Naive thymus-derived CD4-positive, alpha-beta T cell (primary cell): ENCODE measurements at regions not wholly inside any gene's neighbourhood (a gene's known extent, or its start where the extent isn't known, plus 50 kb on each side); places are given as distances from the start of the nearest gene placed in this dataset.

Experiments used
- ATAC-seq: fragments of 150-1000 bp; cut with Tn5 transposase; 2 replicates; pipeline ENCODE4 v1.10.0; 2021; ENCODE audit warnings: mild to moderate bottlenecking, moderate library complexity
- CTCF ChIA-PET: fragments of 350-600 bp; sonication (Branson Sonifier 250); formaldehyde crosslinking; loops from one replicate; lab custom pipeline; 2021; ENCODE audit warnings: antibody characterized with exemption; lab: Charles Lee
- POLR2A ChIA-PET: fragments of 350-600 bp; sonication (Branson Sonifier 250); formaldehyde crosslinking; loops from one replicate; lab custom pipeline; 2021; ENCODE audit warnings: antibody characterized with exemption, inconsistent platforms; lab: Charles Lee
- DNase-seq, 9 donors: peaks; one replicate each; pipeline versions ENCODE4 v3.0.0 to v3.0.0-alpha.2; 2020 to 2022; ENCODE audit warnings: mixed read lengths in 1 of 9
- H3K27ac ChIP-seq: one replicate; pipeline ENCODE4 v1.7.0; 2013; ENCODE audit warnings: mild to moderate bottlenecking, low read depth, low read length, moderate library complexity
- H3K27me3 ChIP-seq, 2 donors: one replicate each; pipeline ENCODE4 v1.7.0; 2013; ENCODE audit warnings: low read length in 2 of 2, mild to moderate bottlenecking in 2 of 2, moderate library complexity in 2 of 2; ENCODE audit not compliant: control insufficient read depth in 2 of 2, insufficient read depth in 2 of 2
- H3K36me3 ChIP-seq, 3 experiments: 1 replicate in 2 of 3; 2 replicates in 1 of 3; pipeline ENCODE4 v1.7.0; 2013; ENCODE audit warnings: low read length in 3 of 3, mild to moderate bottlenecking in 3 of 3, moderate library complexity in 1 of 3; ENCODE audit not compliant: insufficient read depth in 3 of 3, control insufficient read depth in 2 of 3
- H3K4me1 ChIP-seq, 2 donors: one replicate each; pipeline ENCODE4 v1.7.0; 2013; ENCODE audit warnings: low read length in 2 of 2, mild to moderate bottlenecking in 2 of 2, moderate library complexity in 1 of 2; ENCODE audit not compliant: control insufficient read depth in 2 of 2, insufficient read depth in 2 of 2
- H3K4me3 ChIP-seq: 2 replicates; pipeline ENCODE4 v1.7.0; 2013; ENCODE audit warnings: mild to moderate bottlenecking, low read length
- H3K9me3 ChIP-seq, 3 experiments: 1 replicate in 2 of 3; 2 replicates in 1 of 3; pipeline ENCODE4 v1.7.0; 2013; ENCODE audit warnings: low read length in 3 of 3; ENCODE audit not compliant: control insufficient read depth in 2 of 3
- H3K27ac Mint-ChIP-seq, 9 donors: one replicate each; pipeline ENCODE4 v1.8.0; 2020 to 2022; ENCODE audit warnings: mixed read lengths in 9 of 9, mild to moderate bottlenecking in 8 of 9, moderate library complexity in 5 of 9, inconsistent platforms in 2 of 9
- H3K27me3 Mint-ChIP-seq, 5 donors: one replicate each; pipeline ENCODE4 v1.8.0; 2021 to 2022; ENCODE audit warnings: mixed read lengths in 5 of 5, mild to moderate bottlenecking in 1 of 5
- H3K36me3 Mint-ChIP-seq, 5 donors: one replicate each; pipeline ENCODE4 v1.8.0; 2020 to 2022; ENCODE audit warnings: mixed read lengths in 5 of 5, mild to moderate bottlenecking in 3 of 5, inconsistent platforms in 1 of 5
- H3K4me1 Mint-ChIP-seq, 7 donors: one replicate each; pipeline ENCODE4 v1.8.0; 2020 to 2022; ENCODE audit warnings: mixed read lengths in 7 of 7, mild to moderate bottlenecking in 3 of 7, inconsistent platforms in 1 of 7
- H3K4me3 Mint-ChIP-seq, 10 donors: one replicate each; pipeline ENCODE4 v1.8.0; 2020 to 2022; ENCODE audit warnings: mild to moderate bottlenecking in 10 of 10, mixed read lengths in 10 of 10, moderate library complexity in 6 of 10, inconsistent platforms in 2 of 10
- H3K9me3 Mint-ChIP-seq, 11 donors: one replicate each; pipeline ENCODE4 v1.8.0; 2020 to 2022; ENCODE audit warnings: mixed read lengths in 11 of 11, mild to moderate bottlenecking in 4 of 11, inconsistent platforms in 1 of 11, moderate library complexity in 1 of 11
- intact Hi-C, 2 donors: fragments of 100-400 bp; cut with micrococcal nuclease; formaldehyde crosslinking; loops; one replicate each; pipeline ENCODE4 v1.15.1; 2023

- Histone ChIP-seq H3K9me3 (no peaks in the 10 kb centered on the region), H3K27me3 (no peaks in the 10 kb centered on the region), H3K4me1 (no peaks in the 10 kb centered on the region), H3K27ac (no peak overlapping the region), H3K4me3 (no peak overlapping the region), H3K36me3 (no peaks in the 10 kb centered on the region)
- H3K4me1 Mint-ChIP-seq, result no peaks in the 10 kb centered on the region
- no peak for ATAC-seq
- DNase-seq, result no peak
- H3K27ac Mint-ChIP-seq, result no peak overlapping the region
- no peaks in the 10 kb centered on the region for H3K36me3 Mint-ChIP-seq
- H3K4me3 Mint-ChIP-seq, result no peak overlapping the region
- H3K9me3 Mint-ChIP-seq, result peaks cover 0 to 3% (median 0%) of the 10 kb centered on the region in 11 donors
- intact Hi-C loops, result no loop called here
- no peaks in the 10 kb centered on the region for H3K27me3 Mint-ChIP-seq
- POLR2A ChIA-PET, result no interaction called here
- CTCF ChIA-PET, result no interaction called here
Observed at GRCh38 chrX:80098038-80098437, 83.5 kb downstream of the TBX22 start.

GRCh38 chrX:80120335-80120734 lies 105.8 kb downstream of the TBX22 start:
- Histone ChIP-seq H3K4me3 (no peak overlapping the region), H3K9me3 (no peaks in the 10 kb centered on the region), H3K27ac (no peak overlapping the region), H3K4me1 (no peaks in the 10 kb centered on the region), H3K27me3 (no peaks in the 10 kb centered on the region), H3K36me3 (no peaks in the 10 kb centered on the region)
- ChIA-PET CTCF (no interaction called here), POLR2A (no interaction called here)
- intact Hi-C loops, result no loop called here
- Mint-ChIP-seq H3K4me1 (no peaks in the 10 kb centered on the region), H3K27ac (no peak overlapping the region), H3K9me3 (peaks cover 0 to 5% (median 0%) of the 10 kb centered on the region in 11 donors), H3K36me3 (no peaks in the 10 kb centered on the region), H3K27me3 (no peaks in the 10 kb centered on the region), H3K4me3 (no peak overlapping the region)
- no peak for ATAC-seq
- no peak for DNase-seq

GRCh38 chrX:80138938-80139337 lies 124.4 kb downstream of the TBX22 start:
- H3K36me3 ChIP-seq, result no peaks in the 10 kb centered on the region
- no peak overlapping the region for H3K4me3 ChIP-seq
- H3K4me1 Mint-ChIP-seq, result no peaks in the 10 kb centered on the region
- ChIA-PET POLR2A (no interaction called here), CTCF (no interaction called here)
- H3K4me1 ChIP-seq, result no peaks in the 10 kb centered on the region
- no peak overlapping the region for H3K4me3 Mint-ChIP-seq
- no peaks in the 10 kb centered on the region for H3K36me3 Mint-ChIP-seq
- ATAC-seq, result no peak
- H3K27ac Mint-ChIP-seq, result no peak overlapping the region
- peaks cover 0 to 7% (median 0%) of the 10 kb centered on the region in 5 donors for H3K27me3 Mint-ChIP-seq
- H3K9me3 ChIP-seq, result no peaks in the 10 kb centered on the region
- H3K27ac ChIP-seq, result no peak overlapping the region
- intact Hi-C loops, result no loop called here
- no peak for DNase-seq
- no peaks in the 10 kb centered on the region for H3K27me3 ChIP-seq
- H3K9me3 Mint-ChIP-seq, result peaks cover 0 to 9% (median 0%) of the 10 kb centered on the region in 11 donors

- no peak overlapping the region for H3K27ac ChIP-seq
- no peak for ATAC-seq
- Mint-ChIP-seq H3K4me3 (no peak overlapping the region), H3K27ac (no peak overlapping the region), H3K9me3 (peaks cover 0 to 5% (median 0%) of the 10 kb centered on the region in 11 donors), H3K4me1 (no peaks in the 10 kb centered on the region), H3K36me3 (no peaks in the 10 kb centered on the region), H3K27me3 (peaks cover 0 to 2% (median 0%) of the 10 kb centered on the region in 5 donors)
- POLR2A ChIA-PET, result no interaction called here
- no peaks in the 10 kb centered on the region for H3K27me3 ChIP-seq
- H3K4me3 ChIP-seq, result no peak overlapping the region
- intact Hi-C loops, result no loop called here
- no peaks in the 10 kb centered on the region for H3K9me3 ChIP-seq
- DNase-seq, result no peak
- no peaks in the 10 kb centered on the region for H3K4me1 ChIP-seq
- H3K36me3 ChIP-seq, result no peaks in the 10 kb centered on the region
- CTCF ChIA-PET, result no interaction called here
Observed at GRCh38 chrX:80139564-80139963, 125.0 kb downstream of the TBX22 start.

GRCh38 chrX:80170581-80170980 lies 156.0 kb downstream of the TBX22 start:
- Histone ChIP-seq H3K4me3 (no peak overlapping the region), H3K27me3 (no peaks in the 10 kb centered on the region), H3K36me3 (no peaks in the 10 kb centered on the region), H3K9me3 (no peaks in the 10 kb centered on the region), H3K27ac (no peak overlapping the region), H3K4me1 (no peaks in the 10 kb centered on the region)
- ChIA-PET CTCF (interaction anchor here (0.6 kb wide), 1 partner anchor 28 kb away, joined by 6 read pairs; no protein-coding TSS in a partner anchor), POLR2A (no interaction called here)
- ATAC-seq, result no peak
- peaks cover 0 to 4% (median 0%) of the 10 kb centered on the region in 11 donors for H3K9me3 Mint-ChIP-seq
- H3K36me3 Mint-ChIP-seq, result no peaks in the 10 kb centered on the region
- no peaks in the 10 kb centered on the region for H3K4me1 Mint-ChIP-seq
- H3K27me3 Mint-ChIP-seq, result no peaks in the 10 kb centered on the region
- H3K4me3 Mint-ChIP-seq, result no peak overlapping the region
- intact Hi-C loops, result no loop called here
- H3K27ac Mint-ChIP-seq, result no peak overlapping the region
- DNase-seq, result no peak

GRCh38 chrX:80173261-80173660 lies 158.7 kb downstream of the TBX22 start:
- intact Hi-C loops, result no loop called here
- no peak for DNase-seq
- Mint-ChIP-seq H3K36me3 (no peaks in the 10 kb centered on the region), H3K27ac (no peak overlapping the region), H3K9me3 (peaks cover 0 to 4% (median 0%) of the 10 kb centered on the region in 11 donors), H3K4me1 (no peaks in the 10 kb centered on the region), H3K27me3 (no peaks in the 10 kb centered on the region), H3K4me3 (no peak overlapping the region)
- CTCF ChIA-PET, result no interaction called here
- H3K4me1 ChIP-seq, result no peaks in the 10 kb centered on the region
- no peaks in the 10 kb centered on the region for H3K9me3 ChIP-seq
- H3K4me3 ChIP-seq, result no peak overlapping the region
- ATAC-seq, result no peak
- H3K27me3 ChIP-seq, result no peaks in the 10 kb centered on the region
- no peak overlapping the region for H3K27ac ChIP-seq
- POLR2A ChIA-PET, result no interaction called here
- H3K36me3 ChIP-seq, result no peaks in the 10 kb centered on the region

- Histone ChIP-seq H3K4me3 (no peak overlapping the region), H3K27me3 (no peaks in the 10 kb centered on the region), H3K36me3 (no peaks in the 10 kb centered on the region), H3K4me1 (no peaks in the 10 kb centered on the region), H3K27ac (no peak overlapping the region), H3K9me3 (no peaks in the 10 kb centered on the region)
- intact Hi-C loops, result no loop called here
- no peaks in the 10 kb centered on the region for H3K4me1 Mint-ChIP-seq
- no peak overlapping the region for H3K27ac Mint-ChIP-seq
- ATAC-seq (no peak), DNase-seq (no peak)
- H3K4me3 Mint-ChIP-seq, result no peak overlapping the region
- no peaks in the 10 kb centered on the region for H3K27me3 Mint-ChIP-seq
- H3K36me3 Mint-ChIP-seq, result no peaks in the 10 kb centered on the region
- no peaks in the 10 kb centered on the region for H3K9me3 Mint-ChIP-seq
- ChIA-PET POLR2A (no interaction called here), CTCF (no interaction called here)
Observed at GRCh38 chrX:80174925-80175574, 160.5 kb downstream of the TBX22 start.
